HUES64 (cell line): ENCODE measurements at regions not wholly inside any gene's neighbourhood (a gene's known extent, or its start where the extent isn't known, plus 50 kb on each side); places are given as distances from the start of the nearest gene placed in this dataset.

Source experiments
- H3K27ac ChIP-seq: 2 replicates; pipeline ENCODE4 v1.7.0; 2013; ENCODE audit warnings: low read depth, low read length, inconsistent platforms
- H3K27me3 ChIP-seq: 2 replicates; pipeline ENCODE4 v1.6.1; 2013; ENCODE audit warnings: mild to moderate bottlenecking, low read length; ENCODE audit not compliant: insufficient read depth
- H3K36me3 ChIP-seq: 2 replicates; pipeline ENCODE4 v1.6.1; 2013; ENCODE audit warnings: mild to moderate bottlenecking, low read length; ENCODE audit not compliant: insufficient read depth
- H3K4me1 ChIP-seq: 2 replicates; pipeline ENCODE4 v1.6.1; 2013; ENCODE audit warnings: mild to moderate bottlenecking, low read length, moderate library complexity; ENCODE audit not compliant: insufficient read depth
- H3K4me3 ChIP-seq: 2 replicates; pipeline ENCODE4 v1.5.1; 2013; ENCODE audit warnings: mild to moderate bottlenecking, low read length, moderate library complexity
- H3K9ac ChIP-seq: 2 replicates; pipeline ENCODE4 v1.6.1; 2013; ENCODE audit warnings: mild to moderate bottlenecking, low read depth, low read length
- H3K9me3 ChIP-seq: 2 replicates; pipeline ENCODE4 v1.6.1; 2013; ENCODE audit warnings: low read depth, low read length; ENCODE audit not compliant: insufficient read depth
- WGBS: fragments of 150-250, 120-280 bp; methylation state at CpG from one replicate; pipeline ENCODE4 v1.1.7; 2013; ENCODE audit warnings: missing lambda C conversion rate; 5-methylcytosine and 5-hydroxymethylcytosine counted together

DNA sequence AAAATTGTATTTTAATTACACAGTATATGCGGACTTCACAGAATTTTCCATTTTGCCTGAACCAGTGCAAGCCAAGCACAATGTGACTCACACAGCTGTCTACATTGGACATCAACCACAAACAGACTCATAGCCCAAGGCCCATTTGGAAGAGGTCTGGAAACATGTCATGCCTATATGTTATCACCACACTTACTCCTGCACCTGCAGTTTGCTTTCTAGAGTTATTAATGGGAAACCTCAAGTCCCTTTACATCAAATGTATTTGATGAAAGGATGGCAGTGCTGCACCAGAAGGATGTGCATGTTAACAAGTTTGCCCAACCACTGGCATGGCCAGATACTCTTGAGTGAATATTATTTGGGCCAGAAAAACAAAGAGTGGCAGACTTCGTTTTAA, 548.9 kb upstream of the CDH2 start:
- WGBS: 95% methylated on average over 2 of the region's 2 CpGs
- Histone ChIP-seq H3K9ac (no peak overlapping the region), H3K4me1 (no peaks in the 10 kb centered on the region), H3K9me3 (0 out of 2 replicates have a peak, but pooled peaks cover 2% of the 10 kb centered on the region), H3K4me3 (no peak overlapping the region), H3K27ac (no peak overlapping the region), H3K36me3 (no peaks in the 10 kb centered on the region), H3K27me3 (no peaks in the 10 kb centered on the region)

DNA sequence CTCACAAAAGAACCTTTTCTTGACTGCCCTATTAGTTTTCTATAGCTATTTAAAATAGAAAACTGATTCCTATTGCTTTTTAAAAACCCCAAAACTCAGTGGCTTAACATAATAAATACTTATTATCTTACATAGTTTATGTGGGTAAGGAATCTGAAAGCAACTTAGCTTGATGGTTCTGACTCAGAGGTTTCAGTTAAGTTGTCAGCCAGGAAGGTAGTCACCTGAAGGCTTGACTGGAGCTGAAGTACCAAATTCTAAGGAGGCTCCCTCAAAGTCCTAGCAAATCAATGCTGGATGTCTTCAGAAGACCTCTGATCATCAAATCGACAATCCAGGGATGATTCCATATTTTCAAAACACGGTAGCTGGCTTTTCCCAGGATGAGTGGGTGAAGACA, 546.6 kb upstream of the CDH2 start:
- WGBS: 97% methylated on average over 2 of the region's 2 CpGs
- Histone ChIP-seq H3K4me3 (no peak overlapping the region), H3K27ac (no peak overlapping the region), H3K36me3 (no peaks in the 10 kb centered on the region), H3K4me1 (no peaks in the 10 kb centered on the region), H3K9me3 (0 out of 2 replicates have a peak, but pooled peaks cover 2% of the 10 kb centered on the region), H3K27me3 (no peaks in the 10 kb centered on the region), H3K9ac (no peak overlapping the region)

DNA sequence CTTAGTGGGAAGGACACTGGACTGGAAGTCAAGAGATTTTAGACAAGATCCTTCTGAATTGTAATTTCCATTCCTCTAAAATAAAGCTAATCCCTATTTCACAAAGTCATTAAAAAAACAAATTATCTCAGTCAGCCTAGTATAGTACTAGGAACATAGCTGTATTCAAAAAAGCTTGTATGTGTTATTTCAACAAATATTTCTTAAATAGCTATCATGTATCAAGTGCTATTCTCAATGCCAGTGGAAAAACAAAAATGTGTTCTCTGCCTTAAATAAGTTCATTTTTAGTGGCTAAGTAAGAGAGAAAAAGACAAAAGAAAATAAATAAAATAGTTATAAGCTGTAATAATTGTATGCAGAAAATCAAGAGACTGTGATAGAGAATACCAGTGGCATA, 541.8 kb upstream of the CDH2 start:
- no peaks in the 10 kb centered on the region for H3K36me3 ChIP-seq
- H3K27ac ChIP-seq: no peak overlapping the region
- no peak overlapping the region for H3K9ac ChIP-seq
- 0 out of 2 replicates have a peak, but pooled peaks cover 2% of the 10 kb centered on the region for H3K9me3 ChIP-seq
- no peaks in the 10 kb centered on the region for H3K27me3 ChIP-seq
- H3K4me1 ChIP-seq: peaks cover 17% of the 10 kb centered on the region
- no peak overlapping the region for H3K4me3 ChIP-seq

- Histone ChIP-seq H3K9ac (no peak overlapping the region), H3K4me3 (no peak overlapping the region), H3K36me3 (no peaks in the 10 kb centered on the region), H3K27ac (no peak overlapping the region), H3K4me1 (peaks cover 37% of the 10 kb centered on the region), H3K9me3 (0 out of 2 replicates have a peak, but pooled peaks cover 1% of the 10 kb centered on the region), H3K27me3 (no peaks in the 10 kb centered on the region)
- 88% methylated on average over 1 of the region's 1 CpG for WGBS
These were observed 539.4 kb upstream of the CDH2 start for GRCh38 chr18:28716338-28716737.

- Histone ChIP-seq H3K36me3 (no peaks in the 10 kb centered on the region), H3K9me3 (no peaks in the 10 kb centered on the region), H3K9ac (no peak overlapping the region), H3K4me1 (peaks cover 48% of the 10 kb centered on the region), H3K4me3 (no peak overlapping the region), H3K27ac (no peak overlapping the region), H3K27me3 (no peaks in the 10 kb centered on the region)
- 97% methylated on average over 1 of the region's 1 CpG for WGBS
These were observed 538.3 kb upstream of the CDH2 start for GRCh38 chr18:28715206-28715605.

GRCh38 chr18:28714498-28714897, 537.6 kb upstream of the CDH2 start:
- no peak overlapping the region for H3K9ac ChIP-seq
- no peaks in the 10 kb centered on the region for H3K27me3 ChIP-seq
- H3K4me1 ChIP-seq: peaks cover 48% of the 10 kb centered on the region
- H3K9me3 ChIP-seq: no peaks in the 10 kb centered on the region
- H3K4me3 ChIP-seq: no peak overlapping the region
- H3K36me3 ChIP-seq: no peaks in the 10 kb centered on the region
- no peak overlapping the region for H3K27ac ChIP-seq

DNA sequence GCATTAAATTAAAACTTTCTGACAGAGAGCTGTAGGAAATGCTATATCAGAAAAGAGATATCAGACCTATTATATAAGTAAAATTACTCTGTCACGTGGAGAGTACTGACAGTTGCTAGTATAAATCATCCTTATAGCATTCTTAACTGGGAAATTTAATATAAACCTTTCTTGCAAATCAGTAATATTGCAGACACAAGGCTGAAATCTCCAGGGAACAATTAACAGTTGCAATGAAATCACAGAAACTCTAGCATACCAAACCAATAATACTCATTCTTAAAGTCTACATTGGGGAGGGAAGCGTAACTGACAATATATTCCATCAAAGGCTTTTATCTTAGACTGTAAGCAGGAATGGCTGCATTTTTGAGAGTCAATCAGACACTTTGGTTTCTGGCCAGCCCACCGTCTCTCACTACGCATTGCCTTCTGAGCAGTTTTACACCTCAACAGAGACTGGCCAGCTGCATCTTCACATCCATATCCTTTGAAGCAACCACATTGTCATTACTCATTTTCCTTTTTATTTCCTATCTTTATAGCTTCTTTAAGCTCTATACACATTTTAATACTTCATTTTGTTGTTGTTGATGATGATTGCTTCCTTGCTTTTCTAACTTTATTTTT, 536.0 kb upstream of the CDH2 start:
- Histone ChIP-seq H3K9ac (no peak overlapping the region), H3K27ac (no peak overlapping the region), H3K9me3 (no peaks in the 10 kb centered on the region), H3K4me3 (no peak overlapping the region), H3K27me3 (no peaks in the 10 kb centered on the region), H3K4me1 (peaks cover 48% of the 10 kb centered on the region), H3K36me3 (no peaks in the 10 kb centered on the region)
- 87% methylated on average over 3 of the region's 4 CpGs for WGBS

- Histone ChIP-seq H3K4me1 (peaks cover 54% of the 10 kb centered on the region), H3K4me3 (no peak overlapping the region), H3K36me3 (no peaks in the 10 kb centered on the region), H3K27ac (no peak overlapping the region), H3K27me3 (no peaks in the 10 kb centered on the region), H3K9me3 (no peaks in the 10 kb centered on the region), H3K9ac (no peak overlapping the region)
- WGBS: 88% methylated on average over 1 of the region's 1 CpG
These were observed 535.2 kb upstream of the CDH2 start for GRCh38 chr18:28712172-28712571.

DNA sequence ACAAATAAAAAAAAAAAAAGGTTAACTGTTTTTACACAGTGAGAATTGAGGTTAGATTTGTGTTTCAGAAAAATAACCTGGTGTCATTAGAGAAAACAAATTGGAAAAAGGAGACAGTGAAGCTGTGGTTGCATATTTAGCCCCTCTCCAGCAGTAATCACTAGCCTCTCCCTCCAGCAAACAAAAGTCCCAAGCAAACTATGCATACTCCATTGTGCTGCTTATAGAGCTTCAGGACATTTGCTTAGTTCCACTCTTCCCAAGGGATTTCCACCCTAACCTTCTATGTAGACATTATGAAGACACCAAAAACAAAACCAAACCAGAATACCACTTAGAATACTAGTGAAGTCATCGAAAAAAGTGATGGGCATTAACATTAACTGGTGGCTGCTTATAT, 534.2 kb upstream of the CDH2 start:
- H3K27ac ChIP-seq: 0 out of 2 replicates have a peak overlapping the region, but pooled peaks have one; percentile 26
- H3K9ac ChIP-seq: no peak overlapping the region
- no peaks in the 10 kb centered on the region for H3K36me3 ChIP-seq
- H3K4me1 ChIP-seq: peaks cover 59% of the 10 kb centered on the region
- WGBS: 94% methylated on average over 1 of the region's 1 CpG
- H3K4me3 ChIP-seq: 0 out of 2 replicates have a peak overlapping the region, but pooled peaks have one; percentile 4
- no peaks in the 10 kb centered on the region for H3K27me3 ChIP-seq
- no peaks in the 10 kb centered on the region for H3K9me3 ChIP-seq

- Histone ChIP-seq H3K27ac (no peak overlapping the region), H3K4me1 (peaks cover 37% of the 10 kb centered on the region), H3K27me3 (no peaks in the 10 kb centered on the region), H3K36me3 (no peaks in the 10 kb centered on the region), H3K4me3 (no peak overlapping the region), H3K9ac (no peak overlapping the region), H3K9me3 (no peaks in the 10 kb centered on the region)
- 90% methylated on average over 4 of the region's 4 CpGs for WGBS
These were observed 530.1 kb upstream of the CDH2 start for GRCh38 chr18:28707006-28707405.

- no peak overlapping the region for H3K9ac ChIP-seq
- no peaks in the 10 kb centered on the region for H3K27me3 ChIP-seq
- 82% methylated on average over 4 of the region's 4 CpGs for WGBS
These were observed 529.5 kb upstream of the CDH2 start for GRCh38 chr18:28706397-28706796.

DNA sequence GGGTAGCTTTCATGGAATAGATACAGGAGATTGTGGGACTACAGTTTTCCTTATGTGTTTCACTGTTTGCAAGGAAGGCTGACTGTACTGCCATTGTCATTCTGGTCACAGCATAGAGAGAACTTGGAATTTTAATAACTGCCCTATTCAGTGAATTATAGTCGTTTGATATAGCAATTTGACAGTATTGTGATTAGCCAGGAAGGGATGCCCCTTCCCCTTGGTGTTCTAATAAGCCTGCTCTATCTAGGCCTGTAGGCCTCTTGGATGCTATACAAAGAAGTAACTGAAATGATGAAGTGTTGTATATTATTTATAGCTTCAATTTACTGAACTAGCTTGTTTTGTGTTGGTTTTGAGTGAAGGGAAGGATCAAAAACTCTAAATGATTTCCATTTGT, 528.6 kb upstream of the CDH2 start:
- WGBS: 82% methylated on average over 1 of the region's 1 CpG
- H3K9me3 ChIP-seq: no peaks in the 10 kb centered on the region
- no peak overlapping the region for H3K27ac ChIP-seq
- peaks cover 23% of the 10 kb centered on the region for H3K4me1 ChIP-seq
- no peak overlapping the region for H3K4me3 ChIP-seq
- no peaks in the 10 kb centered on the region for H3K36me3 ChIP-seq
- H3K27me3 ChIP-seq: no peaks in the 10 kb centered on the region
- no peak overlapping the region for H3K9ac ChIP-seq

More at GRCh38 chr18:28706397-28706796, 529.5 kb upstream of the CDH2 start:
- H3K4me1 ChIP-seq: peaks cover 32% of the 10 kb centered on the region
- H3K27ac ChIP-seq: no peak overlapping the region
- no peak overlapping the region for H3K4me3 ChIP-seq
- H3K9me3 ChIP-seq: no peaks in the 10 kb centered on the region
- H3K36me3 ChIP-seq: no peaks in the 10 kb centered on the region
